ENCODE measurements at regions not wholly inside any gene's neighbourhood (a gene's known extent, or its start where the extent isn't known, plus 50 kb on each side); places are given as distances from the start of the nearest gene placed in this dataset.
"Not testable (repeated sequence)": the region's sequence is repeated elsewhere in the genome, so short reads cannot be mapped to it uniquely, and the experiment has no call there.

DNA sequence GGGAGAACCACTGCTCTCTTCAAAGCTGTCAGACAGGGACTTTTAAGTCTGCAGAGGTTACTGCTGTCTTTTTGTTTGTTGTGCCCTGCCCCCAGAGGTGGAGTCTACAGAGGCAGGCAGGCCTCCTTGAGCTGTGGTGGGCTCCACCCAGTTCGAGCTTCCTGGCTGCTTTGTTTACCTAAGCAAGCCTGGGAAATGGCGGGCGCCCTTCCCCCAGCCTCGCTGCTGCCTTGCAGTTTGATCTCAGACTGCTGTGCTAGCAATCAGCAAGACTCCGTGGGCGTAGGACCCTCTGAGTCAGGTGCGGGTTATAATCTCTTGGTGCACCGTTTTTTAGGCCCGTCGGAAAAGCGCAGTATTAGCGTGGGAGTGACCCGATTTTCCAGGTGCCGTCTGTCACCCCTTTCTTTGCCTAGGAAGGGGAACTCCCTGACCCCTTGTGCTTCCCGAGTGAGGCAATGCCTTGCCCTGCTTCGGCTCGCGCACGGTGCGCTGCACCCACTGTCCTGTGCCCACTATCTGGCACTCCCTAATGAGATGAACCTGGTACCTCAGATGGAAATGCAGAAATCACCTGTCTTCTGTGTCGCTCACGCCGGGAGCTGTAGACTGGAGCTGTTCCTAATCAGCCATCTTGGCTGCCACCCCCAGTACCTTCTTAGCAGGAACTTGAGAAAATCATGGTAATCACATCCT is 56.1 kb upstream of the TNFAIP8 start:
- TF ChIP-seq POLR2AphosphoS5 (IDR thresholded peaks at IDR 0.05; ENCODE audit: low read depth); CREB1 (CRISPR knock-in tag; IDR thresholded peaks at IDR 0.05; ENCODE audit: low read depth); EZH2 (IDR thresholded peaks at IDR 0.05; ENCODE audit: low read depth, unreplicated experiment); NANOG (IDR thresholded peaks at IDR 0.05; ENCODE audit: borderline replicate concordance); JUNB (IDR thresholded peaks at IDR 0.05; ENCODE audit: unreplicated experiment); STAT1 (IDR thresholded peaks at IDR 0.05; ENCODE audit: unreplicated experiment); EZH2phosphoT487 (IDR thresholded peaks at IDR 0.05; ENCODE audit: unreplicated experiment): not testable (repeated sequence)
- TF ChIP-seq, protein P1, sequence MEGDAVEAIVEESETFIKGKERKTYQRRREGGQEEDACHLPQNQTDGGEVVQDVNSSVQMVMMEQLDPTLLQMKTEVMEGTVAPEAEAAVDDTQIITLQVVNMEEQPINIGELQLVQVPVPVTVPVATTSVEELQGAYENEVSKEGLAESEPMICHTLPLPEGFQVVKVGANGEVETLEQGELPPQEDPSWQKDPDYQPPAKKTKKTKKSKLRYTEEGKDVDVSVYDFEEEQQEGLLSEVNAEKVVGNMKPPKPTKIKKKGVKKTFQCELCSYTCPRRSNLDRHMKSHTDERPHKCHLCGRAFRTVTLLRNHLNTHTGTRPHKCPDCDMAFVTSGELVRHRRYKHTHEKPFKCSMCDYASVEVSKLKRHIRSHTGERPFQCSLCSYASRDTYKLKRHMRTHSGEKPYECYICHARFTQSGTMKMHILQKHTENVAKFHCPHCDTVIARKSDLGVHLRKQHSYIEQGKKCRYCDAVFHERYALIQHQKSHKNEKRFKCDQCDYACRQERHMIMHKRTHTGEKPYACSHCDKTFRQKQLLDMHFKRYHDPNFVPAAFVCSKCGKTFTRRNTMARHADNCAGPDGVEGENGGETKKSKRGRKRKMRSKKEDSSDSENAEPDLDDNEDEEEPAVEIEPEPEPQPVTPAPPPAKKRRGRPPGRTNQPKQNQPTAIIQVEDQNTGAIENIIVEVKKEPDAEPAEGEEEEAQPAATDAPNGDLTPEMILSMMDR (conservative IDR thresholded peaks at IDR 0.05; ENCODE audit: low read depth in 2 of 2), result not testable (repeated sequence)
- TF ChIP-seq, protein P2, sequence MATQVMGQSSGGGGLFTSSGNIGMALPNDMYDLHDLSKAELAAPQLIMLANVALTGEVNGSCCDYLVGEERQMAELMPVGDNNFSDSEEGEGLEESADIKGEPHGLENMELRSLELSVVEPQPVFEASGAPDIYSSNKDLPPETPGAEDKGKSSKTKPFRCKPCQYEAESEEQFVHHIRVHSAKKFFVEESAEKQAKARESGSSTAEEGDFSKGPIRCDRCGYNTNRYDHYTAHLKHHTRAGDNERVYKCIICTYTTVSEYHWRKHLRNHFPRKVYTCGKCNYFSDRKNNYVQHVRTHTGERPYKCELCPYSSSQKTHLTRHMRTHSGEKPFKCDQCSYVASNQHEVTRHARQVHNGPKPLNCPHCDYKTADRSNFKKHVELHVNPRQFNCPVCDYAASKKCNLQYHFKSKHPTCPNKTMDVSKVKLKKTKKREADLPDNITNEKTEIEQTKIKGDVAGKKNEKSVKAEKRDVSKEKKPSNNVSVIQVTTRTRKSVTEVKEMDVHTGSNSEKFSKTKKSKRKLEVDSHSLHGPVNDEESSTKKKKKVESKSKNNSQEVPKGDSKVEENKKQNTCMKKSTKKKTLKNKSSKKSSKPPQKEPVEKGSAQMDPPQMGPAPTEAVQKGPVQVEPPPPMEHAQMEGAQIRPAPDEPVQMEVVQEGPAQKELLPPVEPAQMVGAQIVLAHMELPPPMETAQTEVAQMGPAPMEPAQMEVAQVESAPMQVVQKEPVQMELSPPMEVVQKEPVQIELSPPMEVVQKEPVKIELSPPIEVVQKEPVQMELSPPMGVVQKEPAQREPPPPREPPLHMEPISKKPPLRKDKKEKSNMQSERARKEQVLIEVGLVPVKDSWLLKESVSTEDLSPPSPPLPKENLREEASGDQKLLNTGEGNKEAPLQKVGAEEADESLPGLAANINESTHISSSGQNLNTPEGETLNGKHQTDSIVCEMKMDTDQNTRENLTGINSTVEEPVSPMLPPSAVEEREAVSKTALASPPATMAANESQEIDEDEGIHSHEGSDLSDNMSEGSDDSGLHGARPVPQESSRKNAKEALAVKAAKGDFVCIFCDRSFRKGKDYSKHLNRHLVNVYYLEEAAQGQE (IDR thresholded peaks at IDR 0.05; ENCODE audit: unreplicated experiment), result not testable (repeated sequence)
- TF ChIP-seq, protein P3, sequence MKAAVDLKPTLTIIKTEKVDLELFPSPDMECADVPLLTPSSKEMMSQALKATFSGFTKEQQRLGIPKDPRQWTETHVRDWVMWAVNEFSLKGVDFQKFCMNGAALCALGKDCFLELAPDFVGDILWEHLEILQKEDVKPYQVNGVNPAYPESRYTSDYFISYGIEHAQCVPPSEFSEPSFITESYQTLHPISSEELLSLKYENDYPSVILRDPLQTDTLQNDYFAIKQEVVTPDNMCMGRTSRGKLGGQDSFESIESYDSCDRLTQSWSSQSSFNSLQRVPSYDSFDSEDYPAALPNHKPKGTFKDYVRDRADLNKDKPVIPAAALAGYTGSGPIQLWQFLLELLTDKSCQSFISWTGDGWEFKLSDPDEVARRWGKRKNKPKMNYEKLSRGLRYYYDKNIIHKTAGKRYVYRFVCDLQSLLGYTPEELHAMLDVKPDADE (IDR thresholded peaks at IDR 0.05), result not testable (repeated sequence)
- TF ChIP-seq, protein P4, sequence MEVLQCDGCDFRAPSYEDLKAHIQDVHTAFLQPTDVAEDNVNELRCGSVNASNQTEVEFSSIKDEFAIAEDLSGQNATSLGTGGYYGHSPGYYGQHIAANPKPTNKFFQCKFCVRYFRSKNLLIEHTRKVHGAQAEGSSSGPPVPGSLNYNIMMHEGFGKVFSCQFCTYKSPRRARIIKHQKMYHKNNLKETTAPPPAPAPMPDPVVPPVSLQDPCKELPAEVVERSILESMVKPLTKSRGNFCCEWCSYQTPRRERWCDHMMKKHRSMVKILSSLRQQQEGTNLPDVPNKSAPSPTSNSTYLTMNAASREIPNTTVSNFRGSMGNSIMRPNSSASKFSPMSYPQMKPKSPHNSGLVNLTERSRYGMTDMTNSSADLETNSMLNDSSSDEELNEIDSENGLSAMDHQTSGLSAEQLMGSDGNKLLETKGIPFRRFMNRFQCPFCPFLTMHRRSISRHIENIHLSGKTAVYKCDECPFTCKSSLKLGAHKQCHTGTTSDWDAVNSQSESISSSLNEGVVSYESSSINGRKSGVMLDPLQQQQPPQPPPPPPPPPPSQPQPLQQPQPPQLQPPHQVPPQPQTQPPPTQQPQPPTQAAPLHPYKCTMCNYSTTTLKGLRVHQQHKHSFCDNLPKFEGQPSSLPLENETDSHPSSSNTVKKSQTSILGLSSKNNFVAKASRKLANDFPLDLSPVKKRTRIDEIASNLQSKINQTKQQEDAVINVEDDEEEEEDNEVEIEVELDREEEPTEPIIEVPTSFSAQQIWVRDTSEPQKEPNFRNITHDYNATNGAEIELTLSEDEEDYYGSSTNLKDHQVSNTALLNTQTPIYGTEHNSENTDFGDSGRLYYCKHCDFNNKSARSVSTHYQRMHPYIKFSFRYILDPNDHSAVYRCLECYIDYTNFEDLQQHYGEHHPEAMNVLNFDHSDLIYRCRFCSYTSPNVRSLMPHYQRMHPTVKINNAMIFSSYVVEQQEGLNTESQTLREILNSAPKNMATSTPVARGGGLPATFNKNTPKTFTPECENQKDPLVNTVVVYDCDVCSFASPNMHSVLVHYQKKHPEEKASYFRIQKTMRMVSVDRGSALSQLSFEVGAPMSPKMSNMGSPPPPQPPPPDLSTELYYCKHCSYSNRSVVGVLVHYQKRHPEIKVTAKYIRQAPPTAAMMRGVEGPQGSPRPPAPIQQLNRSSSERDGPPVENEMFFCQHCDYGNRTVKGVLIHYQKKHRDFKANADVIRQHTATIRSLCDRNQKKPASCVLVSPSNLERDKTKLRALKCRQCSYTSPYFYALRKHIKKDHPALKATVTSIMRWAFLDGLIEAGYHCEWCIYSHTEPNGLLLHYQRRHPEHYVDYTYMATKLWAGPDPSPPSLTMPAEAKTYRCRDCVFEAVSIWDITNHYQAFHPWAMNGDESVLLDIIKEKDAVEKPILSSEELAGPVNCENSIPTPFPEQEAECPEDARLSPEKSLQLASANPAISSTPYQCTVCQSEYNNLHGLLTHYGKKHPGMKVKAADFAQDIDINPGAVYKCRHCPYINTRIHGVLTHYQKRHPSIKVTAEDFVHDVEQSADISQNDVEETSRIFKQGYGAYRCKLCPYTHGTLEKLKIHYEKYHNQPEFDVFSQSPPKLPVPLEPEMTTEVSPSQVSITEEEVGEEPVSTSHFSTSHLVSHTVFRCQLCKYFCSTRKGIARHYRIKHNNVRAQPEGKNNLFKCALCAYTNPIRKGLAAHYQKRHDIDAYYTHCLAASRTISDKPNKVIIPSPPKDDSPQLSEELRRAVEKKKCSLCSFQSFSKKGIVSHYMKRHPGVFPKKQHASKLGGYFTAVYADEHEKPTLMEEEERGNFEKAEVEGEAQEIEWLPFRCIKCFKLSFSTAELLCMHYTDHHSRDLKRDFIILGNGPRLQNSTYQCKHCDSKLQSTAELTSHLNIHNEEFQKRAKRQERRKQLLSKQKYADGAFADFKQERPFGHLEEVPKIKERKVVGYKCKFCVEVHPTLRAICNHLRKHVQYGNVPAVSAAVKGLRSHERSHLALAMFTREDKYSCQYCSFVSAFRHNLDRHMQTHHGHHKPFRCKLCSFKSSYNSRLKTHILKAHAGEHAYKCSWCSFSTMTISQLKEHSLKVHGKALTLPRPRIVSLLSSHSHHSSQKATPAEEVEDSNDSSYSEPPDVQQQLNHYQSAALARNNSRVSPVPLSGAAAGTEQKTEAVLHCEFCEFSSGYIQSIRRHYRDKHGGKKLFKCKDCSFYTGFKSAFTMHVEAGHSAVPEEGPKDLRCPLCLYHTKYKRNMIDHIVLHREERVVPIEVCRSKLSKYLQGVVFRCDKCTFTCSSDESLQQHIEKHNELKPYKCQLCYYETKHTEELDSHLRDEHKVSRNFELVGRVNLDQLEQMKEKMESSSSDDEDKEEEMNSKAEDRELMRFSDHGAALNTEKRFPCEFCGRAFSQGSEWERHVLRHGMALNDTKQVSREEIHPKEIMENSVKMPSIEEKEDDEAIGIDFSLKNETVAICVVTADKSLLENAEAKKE (CRISPR knock-in tag; IDR thresholded peaks at IDR 0.05), result not testable (repeated sequence)
